ENCODE measurements at regions not wholly inside any gene's neighbourhood (a gene's known extent, or its start where the extent isn't known, plus 50 kb on each side); places are given as distances from the start of the nearest gene placed in this dataset.

- TF ChIP-seq ARNT (IDR thresholded peaks at IDR 0.05) (no peak), SUZ12 (IDR thresholded peaks at IDR 0.05) (no peak), SP1 (IDR thresholded peaks at IDR 0.05) (no peak), FOXM1 (IDR thresholded peaks at IDR 0.05; ENCODE audit: borderline replicate concordance) (no peak), LEF1 (IDR thresholded peaks at IDR 0.05; ENCODE audit: borderline replicate concordance) (no peak), BHLHE40 (IDR thresholded peaks at IDR 0.05; ENCODE audit: borderline replicate concordance) (no peak), NFRKB (IDR thresholded peaks at IDR 0.05) (no peak), FOXA1 (IDR thresholded peaks at IDR 0.05) (no peak)
Observed at GRCh38 chr10:91036807-91037411, 116.0 kb upstream of the ANKRD1 start.
